Colonic mucosa (tissue), 4 donors: ENCODE measurements at regions not wholly inside any gene's neighbourhood (a gene's known extent, or its start where the extent isn't known, plus 50 kb on each side); places are given as distances from the start of the nearest gene placed in this dataset.

ENCODE experiments used
- DNase-seq: peaks from one replicate; pipeline ENCODE4 v3.0.0-alpha.2; 2020
- H3K27ac ChIP-seq: fragments of 200-600 bp; one replicate; pipeline ENCODE4 v1.8.0; 2021
- H3K27me3 ChIP-seq: fragments of 200-600 bp; one replicate; pipeline ENCODE4 v1.8.0; 2021
- H3K36me3 ChIP-seq: fragments of 200-600 bp; one replicate; pipeline ENCODE4 v1.8.0; 2021
- H3K4me1 ChIP-seq: fragments of 200-600 bp; one replicate; pipeline ENCODE4 v1.8.0; 2021; ENCODE audit warnings: mild to moderate bottlenecking
- H3K4me3 ChIP-seq: fragments of 200-600 bp; one replicate; pipeline ENCODE4 v1.8.0; 2021
- H3K9ac ChIP-seq, 2 donors: one replicate each; pipeline ENCODE4 v1.7.0; 2013; ENCODE audit warnings: control low read depth in 2 of 2, low read depth in 2 of 2, low read length in 2 of 2
- H3K9me3 ChIP-seq: fragments of 200-600 bp; one replicate; pipeline ENCODE4 v1.8.0; 2021
- intact Hi-C: fragments of 100-400 bp; cut with DNase I; formaldehyde crosslinking; loops from one replicate; pipeline ENCODE4 v1.14.1; 2022
- TF ChIP-seq, protein P1 (sequence below): fragments of 200-600 bp; IDR thresholded peaks from one replicate; pipeline ENCODE4 v1.8.0; 2022; ENCODE audit warnings: antibody characterized with exemption, mild to moderate bottlenecking
- donor health status: healthy.
- donor health status: DM: no; HTN: no; CAD: no.
- donor health status: DM: no; HTN: no; CAD: no.

DNA sequence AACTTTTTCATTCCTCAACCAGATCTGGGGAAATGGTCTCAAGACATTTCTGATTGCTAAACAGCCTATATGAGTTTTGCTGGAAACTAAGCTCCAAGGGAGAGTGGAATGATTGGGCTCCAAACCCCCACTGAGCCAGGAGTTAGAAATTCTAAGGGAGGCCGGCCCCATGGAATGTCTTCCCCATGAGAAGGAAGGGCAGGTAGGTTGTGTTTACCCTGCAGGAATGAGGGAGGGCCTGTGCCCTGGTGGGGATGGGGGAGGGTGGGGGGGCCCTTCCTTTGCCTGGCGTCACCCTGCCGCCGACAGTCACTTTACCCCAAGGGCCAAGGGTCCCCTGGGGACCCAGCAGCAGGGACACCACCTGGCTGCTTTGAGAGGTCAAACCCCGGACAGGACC lies 298.9 kb downstream of the TFAP2C start:
- peaks cover 25% of the 10 kb centered on the region for H3K27me3 ChIP-seq
- intact Hi-C loops = no loop called here
- peaks cover 5% of the 10 kb centered on the region for H3K4me1 ChIP-seq

DNA sequence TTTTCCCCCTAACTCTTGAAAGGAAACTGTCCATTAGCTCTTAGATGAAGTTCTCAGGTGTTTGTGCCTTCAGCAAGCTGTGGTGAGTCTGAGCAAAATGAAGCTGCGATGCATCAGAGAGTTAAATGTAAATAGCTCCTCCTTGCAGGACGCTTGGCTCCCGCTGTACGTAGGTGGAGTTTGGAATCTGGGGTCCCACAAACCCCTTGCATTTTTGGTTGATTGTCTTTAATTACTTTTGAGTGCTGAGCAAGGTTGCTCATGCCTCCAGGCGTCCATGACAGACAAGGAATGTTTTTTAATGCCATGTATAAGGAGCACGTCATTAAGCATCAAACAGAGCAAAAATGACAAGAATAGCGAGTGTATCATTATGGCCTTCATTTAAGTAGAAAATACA lies 300.5 kb downstream of the TFAP2C start:
- DNase-seq = no peak
- H3K27ac ChIP-seq = no peak overlapping the region
- H3K27me3 ChIP-seq = peaks cover 17% of the 10 kb centered on the region
- TF ChIP-seq, protein P1, sequence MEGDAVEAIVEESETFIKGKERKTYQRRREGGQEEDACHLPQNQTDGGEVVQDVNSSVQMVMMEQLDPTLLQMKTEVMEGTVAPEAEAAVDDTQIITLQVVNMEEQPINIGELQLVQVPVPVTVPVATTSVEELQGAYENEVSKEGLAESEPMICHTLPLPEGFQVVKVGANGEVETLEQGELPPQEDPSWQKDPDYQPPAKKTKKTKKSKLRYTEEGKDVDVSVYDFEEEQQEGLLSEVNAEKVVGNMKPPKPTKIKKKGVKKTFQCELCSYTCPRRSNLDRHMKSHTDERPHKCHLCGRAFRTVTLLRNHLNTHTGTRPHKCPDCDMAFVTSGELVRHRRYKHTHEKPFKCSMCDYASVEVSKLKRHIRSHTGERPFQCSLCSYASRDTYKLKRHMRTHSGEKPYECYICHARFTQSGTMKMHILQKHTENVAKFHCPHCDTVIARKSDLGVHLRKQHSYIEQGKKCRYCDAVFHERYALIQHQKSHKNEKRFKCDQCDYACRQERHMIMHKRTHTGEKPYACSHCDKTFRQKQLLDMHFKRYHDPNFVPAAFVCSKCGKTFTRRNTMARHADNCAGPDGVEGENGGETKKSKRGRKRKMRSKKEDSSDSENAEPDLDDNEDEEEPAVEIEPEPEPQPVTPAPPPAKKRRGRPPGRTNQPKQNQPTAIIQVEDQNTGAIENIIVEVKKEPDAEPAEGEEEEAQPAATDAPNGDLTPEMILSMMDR = no peak
- H3K4me1 ChIP-seq = peaks cover 5% of the 10 kb centered on the region
- no peak overlapping the region for H3K9ac ChIP-seq
- intact Hi-C loops = no loop called here
- no peaks in the 10 kb centered on the region for H3K36me3 ChIP-seq
- no peak overlapping the region for H3K4me3 ChIP-seq
- no peaks in the 10 kb centered on the region for H3K9me3 ChIP-seq

More for the DNA sequence above, 298.9 kb downstream of the TFAP2C start:
- TF ChIP-seq, protein P1 = no peak
- Histone ChIP-seq H3K27ac (no peak overlapping the region), H3K9ac (no peak overlapping the region), H3K36me3 (no peaks in the 10 kb centered on the region), H3K4me3 (no peak overlapping the region), H3K9me3 (no peaks in the 10 kb centered on the region)
- no peak for DNase-seq

DNA sequence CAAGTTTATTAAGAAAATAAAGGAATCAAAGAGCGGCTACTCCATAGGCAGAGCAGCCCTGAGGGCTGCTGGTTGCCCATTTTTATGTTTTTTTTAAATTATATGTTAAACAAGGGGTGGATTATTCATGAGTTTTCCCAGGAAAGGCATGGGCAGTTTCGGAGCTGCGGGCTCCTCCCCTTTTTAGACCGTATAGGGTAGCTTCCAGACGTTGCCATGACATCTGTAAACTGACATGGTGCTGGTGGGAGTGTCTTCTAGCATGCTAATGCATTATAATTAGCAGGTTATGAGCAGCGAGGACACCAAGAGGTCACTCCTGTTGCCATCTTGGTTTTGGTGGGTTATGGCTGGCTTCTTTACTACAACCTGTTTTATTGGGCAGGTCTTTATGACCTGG lies 301.8 kb downstream of the TFAP2C start:
- peaks cover 4% of the 10 kb centered on the region for H3K27me3 ChIP-seq
- H3K4me1 ChIP-seq = no peaks in the 10 kb centered on the region
- H3K36me3 ChIP-seq = no peaks in the 10 kb centered on the region
- no peak for DNase-seq
- no peak overlapping the region for H3K27ac ChIP-seq
- TF ChIP-seq, protein P1 = no peak
- no peaks in the 10 kb centered on the region for H3K9me3 ChIP-seq
- H3K9ac ChIP-seq = no peak overlapping the region
- no peak overlapping the region for H3K4me3 ChIP-seq
- intact Hi-C loops = no loop called here

DNA sequence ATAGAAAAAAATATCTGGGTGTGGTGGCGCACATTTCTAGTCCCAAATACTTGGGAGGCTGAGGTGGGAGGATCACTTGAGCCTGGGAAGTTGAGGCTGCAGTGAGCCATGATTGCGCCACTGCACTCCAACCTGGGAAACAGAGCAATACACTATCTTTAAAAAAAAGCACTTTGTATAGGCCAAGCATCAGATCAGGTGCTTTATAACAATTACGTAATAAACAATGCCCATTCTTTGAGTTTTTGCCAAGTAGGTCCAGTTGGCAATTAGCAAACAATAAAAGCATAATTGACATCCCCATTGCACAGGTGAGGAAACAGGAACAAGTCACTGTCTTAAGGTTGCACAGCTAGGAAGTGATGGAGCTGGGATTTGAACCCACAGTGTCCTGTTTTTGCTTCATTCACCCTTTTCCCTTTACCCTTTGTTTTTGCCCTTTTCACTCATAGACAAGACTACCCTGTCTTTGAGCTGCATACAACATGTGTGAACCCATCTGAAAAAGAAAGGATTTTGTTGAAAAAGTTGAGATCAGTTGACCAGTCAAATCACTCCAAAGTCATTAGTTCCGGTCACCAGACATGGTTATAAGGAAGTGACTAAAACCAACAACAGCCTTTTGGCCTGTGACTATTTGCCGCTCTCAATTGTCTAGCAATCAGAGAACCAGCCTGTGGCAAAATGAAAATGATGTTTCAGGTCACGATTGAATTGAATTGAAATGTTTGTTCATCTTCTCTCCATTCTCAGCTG lies 303.6 kb downstream of the TFAP2C start:
- Histone ChIP-seq H3K4me3 (no peak overlapping the region), H3K4me1 (no peaks in the 10 kb centered on the region), H3K27ac (no peak overlapping the region), H3K27me3 (no peaks in the 10 kb centered on the region), H3K9ac (no peak overlapping the region), H3K9me3 (no peaks in the 10 kb centered on the region), H3K36me3 (no peaks in the 10 kb centered on the region)
- no peak for DNase-seq
- TF ChIP-seq, protein P1 = no peak
- intact Hi-C loops = no loop called here

DNA sequence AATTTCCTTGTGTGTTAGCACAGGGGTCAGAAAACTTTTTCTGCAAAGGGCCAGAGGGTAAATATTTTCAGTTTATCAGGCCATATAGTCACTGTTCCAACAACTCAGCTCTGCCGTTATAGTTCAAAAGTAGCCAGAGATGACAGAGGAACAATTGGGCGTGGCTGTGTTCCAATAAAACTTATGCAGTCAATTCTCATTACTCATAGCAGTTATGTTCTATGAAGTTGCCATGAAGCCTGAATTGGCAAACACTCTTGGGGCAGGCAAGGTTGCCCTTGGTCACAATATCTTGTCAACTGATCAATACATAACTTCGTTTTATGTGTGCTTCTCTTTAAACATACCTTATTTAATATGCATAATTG lies 304.2 kb downstream of the TFAP2C start:
- Histone ChIP-seq H3K27ac (no peak overlapping the region), H3K4me1 (no peaks in the 10 kb centered on the region), H3K27me3 (no peaks in the 10 kb centered on the region), H3K9me3 (no peaks in the 10 kb centered on the region), H3K9ac (no peak overlapping the region), H3K4me3 (no peak overlapping the region), H3K36me3 (no peaks in the 10 kb centered on the region)
- DNase-seq = no peak
- intact Hi-C loops = no loop called here
- TF ChIP-seq, protein P1 = no peak
